Ascending aorta (tissue), 2 donors: ENCODE measurements at regions not wholly inside any gene's neighbourhood (a gene's known extent, or its start where the extent isn't known, plus 50 kb on each side); places are given as distances from the start of the nearest gene placed in this dataset.

ENCODE experiments used
- DNase-seq, 2 donors: peaks; one replicate each; pipeline ENCODE4 v3.0.0-alpha.2; 2019; ENCODE audit warnings: low spot score in 2 of 2
- H3K27ac ChIP-seq, 2 donors: fragments of 200-600 bp; sonication (generic); one replicate each; pipeline ENCODE4 v1.5.1; 2016 to 2017; ENCODE audit warnings: mild to moderate bottlenecking in 1 of 2
- H3K27me3 ChIP-seq: fragments of 200-600 bp; sonication (generic); one replicate; pipeline ENCODE4 v1.5.1; 2017
- H3K36me3 ChIP-seq, 2 donors: fragments of 200-600 bp; sonication (generic); one replicate each; pipeline ENCODE4 v1.5.1; 2016
- H3K4me1 ChIP-seq, 2 donors: fragments of 200-600 bp; sonication (generic); one replicate each; pipeline ENCODE4 v1.5.1; 2016 to 2017; ENCODE audit warnings: mild to moderate bottlenecking in 1 of 2
- H3K4me3 ChIP-seq, 2 donors: fragments of 200-600 bp; sonication (generic); one replicate each; pipeline ENCODE4 v1.5.1; 2016 to 2017; ENCODE audit warnings: mild to moderate bottlenecking in 1 of 2
- H3K9me3 ChIP-seq, 2 donors: fragments of 200-600 bp; sonication (generic); one replicate each; pipeline ENCODE4 v1.5.1; 2016
- intact Hi-C: fragments of 100-400 bp; cut with DNase I; formaldehyde crosslinking; loops from one replicate; pipeline ENCODE4 v1.15.1; 2023
- TF ChIP-seq, protein P1 (sequence below), 3 experiments: fragments of 200-600 bp in 2 of 3; fragments of 450-650 bp in 1 of 3; sonication (generic) in 2 of 3; IDR thresholded peaks; one replicate each; pipeline ENCODE4 v1.5.1; 2016 to 2019; ENCODE audit warnings: antibody characterized with exemption in 3 of 3, mild to moderate bottlenecking in 1 of 3, moderate library complexity in 1 of 3

DNA sequence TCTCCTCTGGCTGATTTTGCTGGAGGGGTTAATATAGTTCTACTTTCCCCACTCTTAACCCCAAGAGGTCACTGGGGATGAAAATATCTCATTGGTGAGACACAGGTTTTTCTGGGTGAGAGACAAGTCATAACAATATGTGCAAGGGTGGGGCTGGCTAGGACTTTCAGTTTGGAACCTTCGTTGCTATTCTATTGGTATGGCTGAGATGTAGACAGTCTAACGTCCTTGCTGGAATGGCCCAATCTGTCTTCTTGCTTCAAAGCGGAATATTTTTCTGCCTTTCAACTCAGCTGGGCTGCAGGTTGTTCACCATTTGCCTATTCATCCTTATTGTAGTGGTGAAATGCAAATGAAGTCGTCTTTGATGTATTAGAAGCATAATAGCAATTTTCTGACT is 267.3 kb upstream of the MKI67 start:
- intact Hi-C loops = no loop called here
- no peak for DNase-seq
- TF ChIP-seq, protein P1, sequence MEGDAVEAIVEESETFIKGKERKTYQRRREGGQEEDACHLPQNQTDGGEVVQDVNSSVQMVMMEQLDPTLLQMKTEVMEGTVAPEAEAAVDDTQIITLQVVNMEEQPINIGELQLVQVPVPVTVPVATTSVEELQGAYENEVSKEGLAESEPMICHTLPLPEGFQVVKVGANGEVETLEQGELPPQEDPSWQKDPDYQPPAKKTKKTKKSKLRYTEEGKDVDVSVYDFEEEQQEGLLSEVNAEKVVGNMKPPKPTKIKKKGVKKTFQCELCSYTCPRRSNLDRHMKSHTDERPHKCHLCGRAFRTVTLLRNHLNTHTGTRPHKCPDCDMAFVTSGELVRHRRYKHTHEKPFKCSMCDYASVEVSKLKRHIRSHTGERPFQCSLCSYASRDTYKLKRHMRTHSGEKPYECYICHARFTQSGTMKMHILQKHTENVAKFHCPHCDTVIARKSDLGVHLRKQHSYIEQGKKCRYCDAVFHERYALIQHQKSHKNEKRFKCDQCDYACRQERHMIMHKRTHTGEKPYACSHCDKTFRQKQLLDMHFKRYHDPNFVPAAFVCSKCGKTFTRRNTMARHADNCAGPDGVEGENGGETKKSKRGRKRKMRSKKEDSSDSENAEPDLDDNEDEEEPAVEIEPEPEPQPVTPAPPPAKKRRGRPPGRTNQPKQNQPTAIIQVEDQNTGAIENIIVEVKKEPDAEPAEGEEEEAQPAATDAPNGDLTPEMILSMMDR (IDR thresholded peaks at IDR 0.05) = no peak

DNA sequence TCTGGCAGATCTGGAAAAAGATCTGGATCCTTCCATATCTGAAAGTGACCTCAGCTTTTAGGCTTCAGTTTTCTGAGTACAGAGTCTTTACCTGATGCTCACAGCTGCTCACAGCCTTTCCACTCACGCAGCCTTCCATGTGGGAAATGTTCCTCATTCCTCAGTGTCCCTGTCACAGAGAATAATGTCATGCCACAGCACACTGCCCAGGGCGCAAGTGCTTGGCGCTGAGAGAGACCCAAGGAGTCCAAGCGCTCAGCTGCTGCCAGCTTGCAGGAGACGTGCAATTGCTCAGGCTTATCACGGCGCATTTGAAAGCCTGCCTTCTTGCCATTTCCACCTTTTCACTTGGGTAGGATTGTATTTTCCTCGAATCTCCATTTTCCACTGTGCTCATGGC is 271.9 kb upstream of the MKI67 start:
- Histone ChIP-seq H3K9me3 (no peaks in the 10 kb centered on the region), H3K27me3 (no peaks in the 10 kb centered on the region), H3K4me1 (no peaks in the 10 kb centered on the region), H3K27ac (no peak overlapping the region), H3K36me3 (no peaks in the 10 kb centered on the region), H3K4me3 (no peak overlapping the region)
- TF ChIP-seq, protein P1 (IDR thresholded peaks at IDR 0.05) = no peak
- intact Hi-C loops = no loop called here
- DNase-seq = no peak

More for the DNA sequence above, 267.3 kb upstream of the MKI67 start:
- Histone ChIP-seq H3K4me1 (no peaks in the 10 kb centered on the region), H3K4me3 (no peak overlapping the region), H3K27ac (no peak overlapping the region), H3K27me3 (no peaks in the 10 kb centered on the region), H3K9me3 (no peaks in the 10 kb centered on the region), H3K36me3 (no peaks in the 10 kb centered on the region)

DNA sequence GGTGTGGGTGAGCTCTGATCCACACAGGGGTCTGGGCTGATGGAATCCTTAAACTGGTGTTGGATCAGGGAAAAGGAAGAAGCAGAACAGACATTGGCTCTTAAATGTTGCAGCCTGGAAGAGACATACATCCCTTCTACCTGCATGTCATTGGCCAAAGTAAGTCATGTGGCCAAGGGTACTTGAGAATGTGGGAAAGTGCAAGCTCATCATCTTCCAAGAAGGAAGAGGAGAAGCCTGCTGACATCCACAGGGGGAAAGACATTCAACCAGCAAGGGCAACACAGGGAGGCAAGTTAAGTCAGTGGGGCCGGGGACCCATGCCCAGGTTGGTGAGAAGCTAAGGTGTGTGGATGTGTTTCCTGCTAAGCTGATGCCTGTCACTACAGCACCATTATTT is 272.8 kb upstream of the MKI67 start:
- Histone ChIP-seq H3K27ac (no peak overlapping the region), H3K36me3 (no peaks in the 10 kb centered on the region), H3K4me3 (no peak overlapping the region), H3K9me3 (no peaks in the 10 kb centered on the region), H3K4me1 (no peaks in the 10 kb centered on the region), H3K27me3 (no peaks in the 10 kb centered on the region)
- no peak for DNase-seq
- TF ChIP-seq, protein P1 (IDR thresholded peaks at IDR 0.05) = no peak
- intact Hi-C loops = no loop called here

DNA sequence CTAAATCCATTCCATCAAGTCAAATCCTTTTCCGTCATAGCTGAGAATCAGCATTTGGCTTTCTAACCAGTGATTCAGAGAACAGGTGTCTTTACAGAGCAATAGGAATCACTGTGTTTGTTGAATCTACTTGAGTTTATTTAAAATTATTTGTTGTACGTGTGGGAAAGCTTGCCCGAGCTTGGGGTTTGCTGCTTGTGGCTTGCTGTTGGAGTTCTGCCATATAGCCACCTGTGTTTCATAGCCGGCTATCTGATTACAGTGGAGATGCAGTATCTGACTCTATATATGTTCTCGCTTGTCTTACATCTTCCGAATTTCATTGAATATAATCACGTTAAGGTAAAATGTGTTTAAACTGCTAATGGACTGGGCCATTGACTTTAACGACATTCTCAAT is 274.3 kb upstream of the MKI67 start:
- H3K4me3 ChIP-seq = no peak overlapping the region
- no peaks in the 10 kb centered on the region for H3K36me3 ChIP-seq
- H3K27ac ChIP-seq = no peak overlapping the region
- no peaks in the 10 kb centered on the region for H3K9me3 ChIP-seq
- DNase-seq = no peak
- TF ChIP-seq, protein P1 (IDR thresholded peaks at IDR 0.05) = no peak
- no peaks in the 10 kb centered on the region for H3K27me3 ChIP-seq
- no peaks in the 10 kb centered on the region for H3K4me1 ChIP-seq
- intact Hi-C loops = no loop called here

DNA sequence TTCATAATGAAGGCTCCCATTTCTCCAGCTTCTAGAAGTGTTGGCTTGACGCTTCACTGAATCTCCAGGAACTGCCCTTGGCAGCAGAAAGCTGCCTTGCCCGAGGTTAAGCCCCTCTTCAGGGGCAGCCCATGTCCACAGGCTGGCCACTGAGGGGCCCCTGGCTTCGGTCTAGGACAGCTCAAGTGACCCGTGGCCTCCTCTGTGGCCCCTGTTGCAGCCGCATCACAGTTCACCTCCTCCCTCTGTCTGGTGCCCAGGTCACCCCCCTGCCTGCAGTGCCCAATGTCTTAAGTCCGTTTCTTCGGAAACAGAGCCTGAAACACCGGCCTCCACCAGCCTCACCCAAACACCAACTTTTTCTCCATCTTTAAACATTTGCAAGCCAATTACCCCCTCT is 279.2 kb upstream of the MKI67 start:
- H3K27ac ChIP-seq = no peak overlapping the region
- H3K36me3 ChIP-seq = no peaks in the 10 kb centered on the region
- TF ChIP-seq, protein P1 (IDR thresholded peaks at IDR 0.05) = no peak
- H3K4me1 ChIP-seq = no peaks in the 10 kb centered on the region
- no peak overlapping the region for H3K4me3 ChIP-seq
- no peaks in the 10 kb centered on the region for H3K27me3 ChIP-seq
- no peak for DNase-seq
- intact Hi-C loops = no loop called here
- H3K9me3 ChIP-seq = no peaks in the 10 kb centered on the region

DNA sequence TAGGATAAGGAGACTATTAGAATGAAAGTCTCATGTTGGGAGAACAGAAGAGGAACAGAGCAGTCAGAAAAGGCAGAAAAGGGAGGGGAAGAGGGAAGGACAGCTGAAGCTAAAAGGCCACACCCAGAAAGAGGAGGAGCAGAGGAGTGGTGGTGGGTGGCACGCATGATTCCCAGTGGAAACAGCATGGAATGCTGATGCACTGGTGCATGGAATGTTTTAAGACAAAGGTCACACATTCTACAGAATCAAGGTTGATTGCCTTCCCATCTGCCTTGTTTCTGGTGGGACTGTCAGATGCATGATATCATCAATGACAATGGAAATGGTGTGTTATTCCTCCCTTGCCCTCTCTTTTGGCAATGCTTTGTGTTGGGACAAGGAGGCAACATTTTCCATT is 285.4 kb upstream of the MKI67 start:
- TF ChIP-seq, protein P1 (IDR thresholded peaks at IDR 0.05) = no peak
- no peaks in the 10 kb centered on the region for H3K4me1 ChIP-seq
- H3K4me3 ChIP-seq = no peak overlapping the region
- H3K9me3 ChIP-seq = no peaks in the 10 kb centered on the region
- no peaks in the 10 kb centered on the region for H3K36me3 ChIP-seq
- H3K27ac ChIP-seq = no peak overlapping the region
- no peak for DNase-seq
- intact Hi-C loops = no loop called here
- H3K27me3 ChIP-seq = no peaks in the 10 kb centered on the region
